HG02870 (cell line): ENCODE measurements at regions not wholly inside any gene's neighbourhood (a gene's known extent, or its start where the extent isn't known, plus 50 kb on each side); places are given as distances from the start of the nearest gene placed in this dataset.

Experiments used
- ATAC-seq: cut with Tn5 transposase; IDR thresholded peaks from one replicate; pipeline ENCODE4 v1.9.1; 2021; ENCODE audit warnings: mild to moderate bottlenecking, moderate library complexity; ENCODE audit not compliant: unreplicated experiment

DNA sequence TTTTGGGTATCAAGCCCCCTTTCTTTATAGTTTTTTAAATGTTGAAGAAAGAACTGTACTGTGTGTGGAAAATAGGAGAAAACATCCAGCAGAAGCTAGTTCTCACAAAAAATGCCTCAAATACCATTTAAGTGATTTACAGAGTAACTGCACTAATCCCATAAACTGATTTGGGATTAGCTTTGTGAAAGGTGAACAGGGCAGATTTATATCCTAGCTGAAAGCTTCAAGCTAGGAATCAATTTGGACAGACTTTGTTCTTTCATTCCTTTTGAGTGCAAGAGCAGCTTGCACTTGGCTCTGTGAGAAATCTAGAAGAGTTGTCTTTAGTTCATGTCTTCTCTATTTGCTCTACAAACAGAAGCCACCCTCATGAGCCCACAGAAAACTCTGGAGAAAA is 183.9 kb upstream of the VRK2 start:
- ATAC-seq: no peak

DNA sequence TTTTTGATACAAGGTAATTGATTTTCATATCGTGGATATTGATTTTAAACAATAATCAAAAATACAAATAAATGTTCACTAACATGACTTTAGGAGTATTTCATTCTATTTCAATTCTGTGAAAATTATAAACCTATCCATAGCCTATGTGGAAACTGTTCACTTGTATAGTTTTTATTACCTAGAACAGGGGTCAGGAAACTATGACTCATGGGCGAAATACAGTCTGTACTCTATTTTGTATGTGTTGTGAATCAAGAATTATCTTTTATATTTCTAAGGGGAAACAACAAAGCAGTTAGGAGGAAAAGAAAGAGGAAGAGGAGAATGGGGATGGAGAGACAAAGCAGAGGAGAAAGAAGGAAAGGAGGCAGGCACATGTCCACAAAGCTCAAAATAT is 181.7 kb upstream of the VRK2 start:
- ATAC-seq: no peak

DNA sequence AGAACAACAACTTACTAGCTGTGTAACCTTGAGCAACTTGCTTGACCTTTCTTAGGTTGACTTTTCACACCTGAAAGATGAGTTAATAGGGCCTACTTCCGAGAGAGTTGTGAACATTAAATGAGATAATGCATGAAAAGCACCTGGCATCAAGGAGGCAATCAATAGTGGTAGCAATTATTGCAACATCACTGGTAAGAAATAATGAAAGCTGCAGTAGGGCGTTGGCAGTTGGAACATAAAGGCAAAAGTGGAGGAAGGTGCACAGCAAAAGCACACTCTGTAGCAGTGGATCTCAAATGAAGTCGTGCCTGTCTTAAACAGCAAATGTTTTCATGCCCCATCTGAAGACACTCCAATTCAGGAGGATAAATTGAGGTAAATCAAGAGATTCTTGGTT is 178.9 kb upstream of the VRK2 start:
- ATAC-seq: no peak

GRCh38 chr2:57868619-57869139 is 177.9 kb upstream of the VRK2 start:
- no peak for ATAC-seq

- no peak for ATAC-seq
Measured at GRCh38 chr2:57869758-57870344, 176.8 kb upstream of the VRK2 start.

- peak; percentile 78 for ATAC-seq
Measured at GRCh38 chr2:57876313-57876712, 170.3 kb upstream of the VRK2 start.

GRCh38 chr2:57877811-57878170 is 168.8 kb upstream of the VRK2 start:
- ATAC-seq: no peak

DNA sequence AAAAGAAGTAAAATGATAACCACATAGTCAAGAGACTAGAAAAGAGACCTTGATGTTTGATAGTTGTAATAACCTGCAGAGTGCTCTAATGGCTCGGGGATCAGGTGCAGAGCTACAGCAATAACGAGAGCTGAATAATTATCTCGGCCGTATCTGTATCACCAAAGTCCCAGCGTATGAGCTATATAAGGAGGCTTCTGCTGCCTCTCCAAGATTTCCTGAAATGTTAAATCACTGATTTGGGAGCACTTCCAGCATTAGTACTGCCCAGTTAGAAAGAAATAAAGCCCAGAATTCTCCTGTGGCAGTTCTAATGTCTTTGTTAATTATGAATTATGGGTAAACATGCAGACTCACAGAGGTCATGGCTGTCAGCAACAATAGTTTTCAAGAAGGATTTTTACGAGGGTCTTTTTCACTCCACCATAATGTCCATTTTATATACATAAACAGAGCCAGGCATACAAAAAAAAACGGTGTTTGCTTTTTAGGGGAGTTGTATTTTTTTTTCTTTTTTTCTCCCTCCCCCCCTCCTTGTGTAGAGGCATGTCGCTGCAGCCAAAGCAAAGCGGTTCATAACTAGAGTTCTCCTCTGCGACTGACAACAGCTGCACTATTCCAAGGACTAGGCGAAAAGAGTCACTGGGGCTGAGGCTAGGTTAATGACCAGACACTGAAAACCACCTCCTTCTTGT is 168.3 kb upstream of the VRK2 start:
- ATAC-seq: no peak

DNA sequence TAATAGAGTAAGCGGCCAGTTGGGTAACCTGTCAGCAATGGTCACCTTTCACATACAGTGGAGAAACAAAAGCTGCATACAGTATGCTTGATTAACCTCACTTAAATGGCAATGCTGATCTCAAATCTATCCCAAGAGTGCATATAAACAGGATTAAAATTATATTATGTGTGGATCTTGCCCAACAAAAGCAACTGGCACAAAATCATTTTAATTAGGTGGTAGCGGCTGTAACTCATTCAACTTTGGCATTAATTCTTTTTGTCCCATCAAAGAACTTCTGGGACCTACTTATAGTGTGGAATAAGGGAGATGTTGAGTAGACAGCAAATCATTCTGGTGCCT is 167.8 kb upstream of the VRK2 start:
- no peak for ATAC-seq

GRCh38 chr2:57880446-57880845 is 166.2 kb upstream of the VRK2 start:
- ATAC-seq: no peak

DNA sequence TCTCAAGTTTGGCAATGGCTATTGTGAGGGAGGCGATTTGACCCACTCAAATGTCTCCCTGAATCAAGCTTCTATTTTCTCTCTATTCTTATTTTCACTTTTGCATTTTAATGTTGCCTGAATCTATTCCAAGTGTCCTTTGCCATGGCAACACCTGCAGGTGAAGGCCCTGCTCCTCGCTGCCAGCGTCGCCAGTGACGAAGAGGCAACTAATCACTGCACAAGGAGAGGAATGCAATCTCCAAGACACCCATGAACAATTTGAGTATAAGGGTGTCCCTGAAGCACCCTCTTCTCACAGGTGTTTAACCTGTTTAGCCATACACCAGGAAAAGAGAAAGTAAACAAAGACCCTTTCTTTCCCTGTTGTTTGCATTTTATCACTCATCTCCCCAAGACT is 165.6 kb upstream of the VRK2 start:
- ATAC-seq: no peak

- no peak for ATAC-seq
Measured at GRCh38 chr2:57881998-57882888, 164.4 kb upstream of the VRK2 start.

GRCh38 chr2:57882895-57883515 is 163.6 kb upstream of the VRK2 start:
- no peak for ATAC-seq

GRCh38 chr2:57884281-57884680 is 162.3 kb upstream of the VRK2 start:
- ATAC-seq: no peak

DNA sequence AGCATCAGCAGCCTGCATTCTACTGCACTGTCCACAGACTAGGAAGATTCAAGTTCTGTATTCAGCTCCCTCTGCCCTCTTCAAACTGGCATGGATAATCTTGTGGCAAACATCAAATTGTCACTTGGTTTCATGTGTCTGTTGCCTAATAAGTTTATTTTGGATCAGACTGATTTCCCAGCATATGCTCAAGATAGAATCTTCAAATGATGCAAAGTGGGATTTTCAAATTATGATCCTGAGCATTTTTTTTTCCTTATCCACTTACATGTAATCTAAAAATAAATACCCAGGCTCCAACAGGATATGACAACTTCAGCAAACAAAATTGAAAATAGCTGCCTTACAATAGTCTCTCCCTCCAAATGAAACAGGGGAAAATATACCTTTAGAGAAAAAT is 160.9 kb upstream of the VRK2 start:
- ATAC-seq: no peak

DNA sequence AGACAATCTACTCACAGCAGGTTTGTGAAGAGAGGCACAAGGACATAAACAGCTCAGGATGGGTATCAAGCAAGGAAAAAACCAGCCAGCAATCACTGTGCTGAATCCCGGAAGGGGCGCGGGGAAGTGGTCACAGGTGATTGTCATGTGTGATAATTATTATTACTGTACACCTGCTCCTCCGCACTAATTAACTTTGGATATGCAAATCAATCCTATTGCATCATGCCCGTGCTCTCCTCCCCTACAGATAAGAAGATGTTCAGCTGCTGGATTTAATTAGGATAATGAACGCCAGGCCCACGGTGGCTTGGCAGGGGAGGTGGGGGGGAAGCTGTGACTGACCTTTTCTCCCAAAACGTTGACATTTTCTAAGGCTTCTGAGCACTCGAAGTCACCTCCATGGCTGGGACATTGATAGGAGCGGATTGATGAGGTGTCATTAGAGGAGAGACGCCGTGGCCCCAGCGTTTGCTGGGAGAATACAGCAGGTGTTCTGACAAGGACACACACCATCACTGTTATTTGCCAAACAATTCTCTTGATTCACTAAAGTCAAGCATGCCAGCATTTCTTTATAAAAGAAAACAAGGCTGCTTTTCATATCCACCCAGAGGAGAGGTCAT is 160.3 kb upstream of the VRK2 start:
- no peak for ATAC-seq

DNA sequence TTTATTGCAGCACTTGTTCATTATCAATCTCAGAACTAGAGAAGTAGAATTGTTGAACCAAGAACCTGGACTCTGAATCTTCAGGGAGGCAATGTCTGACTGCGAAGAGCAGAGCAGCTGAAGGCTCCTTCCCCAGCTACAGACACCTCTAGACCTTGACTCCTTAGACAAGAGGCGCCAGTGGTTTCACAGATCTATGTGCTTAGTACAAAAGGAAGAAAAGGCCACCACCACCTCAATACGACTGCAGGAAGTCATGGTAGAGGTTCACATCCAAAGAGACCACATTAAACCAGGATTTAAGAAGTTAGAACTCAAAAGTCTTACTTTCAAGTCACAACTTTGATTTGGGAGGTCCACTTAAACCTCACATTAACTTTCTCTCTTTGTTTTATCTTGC is 158.1 kb upstream of the VRK2 start:
- no peak for ATAC-seq

- peak; percentile 43 for ATAC-seq
Measured at GRCh38 chr2:57890464-57890863, 156.1 kb upstream of the VRK2 start.

DNA sequence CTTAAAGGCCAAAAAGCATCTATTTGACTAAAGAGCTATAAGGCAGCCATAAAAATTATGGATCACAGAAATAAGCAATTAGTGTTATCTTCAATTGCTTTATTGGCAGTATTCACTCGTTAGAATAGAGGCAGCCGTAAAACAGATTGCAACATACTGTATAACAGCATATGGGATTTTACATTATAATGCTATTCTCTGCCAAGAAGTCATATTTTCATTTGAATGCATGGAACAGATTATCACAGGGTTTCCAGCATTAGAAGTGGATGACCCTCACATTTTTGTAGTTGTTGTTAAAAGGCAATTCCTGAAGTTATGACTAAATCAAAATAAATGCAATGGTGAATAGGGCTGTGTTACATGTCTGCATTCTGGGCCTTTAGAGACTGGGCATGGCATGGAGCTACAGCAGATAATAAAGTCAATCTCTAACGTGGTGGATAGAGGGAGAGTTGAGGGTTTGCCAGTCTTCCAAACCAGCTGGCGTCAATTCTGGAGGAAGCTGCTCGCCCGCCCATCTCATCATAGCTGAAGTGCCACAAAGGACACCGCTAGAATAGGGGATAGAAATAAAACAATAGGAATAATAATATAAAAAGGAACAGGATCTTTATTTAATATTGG is 155.4 kb upstream of the VRK2 start:
- ATAC-seq: no peak

DNA sequence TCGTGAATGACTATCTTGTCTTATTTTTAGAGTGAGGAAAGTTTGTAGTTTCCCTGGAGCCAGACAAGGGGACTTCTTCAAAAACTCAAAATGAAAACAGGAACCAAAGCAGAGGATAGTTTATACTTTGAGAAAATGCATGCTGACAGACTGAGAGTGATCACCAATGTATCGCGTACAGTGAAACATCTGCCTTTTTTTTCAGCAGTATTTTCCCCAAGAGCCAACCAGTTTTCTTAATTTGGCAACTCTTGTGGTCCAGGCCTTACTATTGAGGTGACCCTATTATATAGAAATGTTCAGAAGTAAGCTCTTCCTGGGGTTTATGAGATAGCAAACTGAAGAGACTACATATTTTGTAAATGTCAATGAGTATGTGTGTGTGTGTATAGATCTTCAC is 153.7 kb upstream of the VRK2 start:
- ATAC-seq: peak; percentile 77

DNA sequence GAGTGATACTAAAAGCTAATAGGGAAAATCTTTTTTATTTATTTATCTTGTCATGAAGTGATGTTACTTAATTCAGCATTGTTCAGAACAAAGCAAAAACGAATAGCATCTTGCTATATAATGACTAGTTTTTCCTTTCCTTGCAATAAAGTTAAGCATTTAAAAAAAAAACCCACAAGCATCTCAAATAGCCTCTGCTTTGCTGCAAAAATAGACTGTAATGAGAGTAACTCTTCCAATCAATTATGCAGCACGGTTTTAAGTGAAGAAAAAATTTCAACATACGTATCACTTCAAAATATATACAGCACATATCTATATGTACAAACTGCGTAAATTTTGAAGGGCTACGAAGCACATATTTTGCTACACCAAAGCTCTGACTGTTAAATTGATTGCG is 153.3 kb upstream of the VRK2 start:
- no peak for ATAC-seq
